ENCODE measurements at regions not wholly inside any gene's neighbourhood (a gene's known extent, or its start where the extent isn't known, plus 50 kb on each side); places are given as distances from the start of the nearest gene placed in this dataset.
"Not testable (repeated sequence)": the region's sequence is repeated elsewhere in the genome, so short reads cannot be mapped to it uniquely, and the experiment has no call there.

DNA sequence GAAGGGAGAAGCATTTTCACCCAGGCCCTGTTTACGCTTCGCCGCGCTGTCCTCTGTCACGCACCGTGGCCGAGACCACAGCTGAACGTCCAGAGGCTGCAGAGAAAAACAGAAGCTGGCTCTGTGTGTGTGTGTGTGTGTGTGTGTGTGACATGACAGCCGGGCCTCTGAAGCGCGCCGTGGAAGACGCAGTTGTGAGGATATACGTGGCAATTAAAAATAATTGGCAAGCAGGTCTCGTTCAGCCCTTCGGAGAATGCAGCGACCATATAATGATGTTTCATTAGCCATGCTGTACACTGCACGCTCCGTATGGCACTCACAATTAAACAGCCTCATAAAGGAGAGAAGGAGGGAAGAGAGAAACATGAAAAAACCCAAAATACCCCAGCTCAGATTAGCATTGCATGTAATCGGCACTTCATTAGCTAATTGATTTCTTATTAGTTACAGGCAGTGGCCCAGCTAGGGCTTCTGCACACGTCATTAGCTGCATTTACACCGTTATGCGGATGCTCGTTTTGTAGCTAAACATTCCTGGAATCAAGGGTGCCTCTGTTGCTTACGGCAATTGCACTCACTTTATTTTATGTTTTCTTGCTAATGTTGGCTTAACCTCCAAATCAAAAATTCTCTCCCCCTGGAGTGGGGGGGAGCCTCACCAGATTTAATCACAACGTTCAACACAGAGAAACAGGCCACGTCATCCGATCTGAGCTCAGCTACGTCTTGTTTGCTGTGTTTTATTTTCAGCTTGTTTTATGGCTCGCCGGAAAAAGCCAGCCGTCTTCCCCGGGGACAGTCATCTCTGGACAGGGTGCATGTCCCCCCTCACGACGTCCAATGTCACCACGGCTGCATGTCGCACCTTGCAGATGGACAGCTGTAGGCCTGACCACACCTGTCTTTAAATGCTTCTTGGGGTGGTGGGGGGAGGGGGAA lies 74.6 kb upstream of the SHOX start:
- Histone ChIP-seq H3K4me3 (no peak overlapping the region), H3K27me3 (no peaks in the 10 kb centered on the region), H3K9me3 (peaks cover 8% of the 10 kb centered on the region), H3K4me1 (no peaks in the 10 kb centered on the region), H3K36me3 (no peaks in the 10 kb centered on the region), H3K27ac (no peak overlapping the region)
- TF ChIP-seq EP300 (IDR thresholded peaks at IDR 0.05) (no peak), POLR2A (IDR thresholded peaks at IDR 0.05) (no peak), POLR2AphosphoS5 (IDR thresholded peaks at IDR 0.05) (no peak)
- TF ChIP-seq, protein P1, sequence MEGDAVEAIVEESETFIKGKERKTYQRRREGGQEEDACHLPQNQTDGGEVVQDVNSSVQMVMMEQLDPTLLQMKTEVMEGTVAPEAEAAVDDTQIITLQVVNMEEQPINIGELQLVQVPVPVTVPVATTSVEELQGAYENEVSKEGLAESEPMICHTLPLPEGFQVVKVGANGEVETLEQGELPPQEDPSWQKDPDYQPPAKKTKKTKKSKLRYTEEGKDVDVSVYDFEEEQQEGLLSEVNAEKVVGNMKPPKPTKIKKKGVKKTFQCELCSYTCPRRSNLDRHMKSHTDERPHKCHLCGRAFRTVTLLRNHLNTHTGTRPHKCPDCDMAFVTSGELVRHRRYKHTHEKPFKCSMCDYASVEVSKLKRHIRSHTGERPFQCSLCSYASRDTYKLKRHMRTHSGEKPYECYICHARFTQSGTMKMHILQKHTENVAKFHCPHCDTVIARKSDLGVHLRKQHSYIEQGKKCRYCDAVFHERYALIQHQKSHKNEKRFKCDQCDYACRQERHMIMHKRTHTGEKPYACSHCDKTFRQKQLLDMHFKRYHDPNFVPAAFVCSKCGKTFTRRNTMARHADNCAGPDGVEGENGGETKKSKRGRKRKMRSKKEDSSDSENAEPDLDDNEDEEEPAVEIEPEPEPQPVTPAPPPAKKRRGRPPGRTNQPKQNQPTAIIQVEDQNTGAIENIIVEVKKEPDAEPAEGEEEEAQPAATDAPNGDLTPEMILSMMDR (IDR thresholded peaks at IDR 0.05), result no peak
- DNase-seq (ENCODE audit: low spot score in 2 of 2), result no peak
- WGBS, result 75% methylated on average over 37 of the region's 37 CpGs

DNA sequence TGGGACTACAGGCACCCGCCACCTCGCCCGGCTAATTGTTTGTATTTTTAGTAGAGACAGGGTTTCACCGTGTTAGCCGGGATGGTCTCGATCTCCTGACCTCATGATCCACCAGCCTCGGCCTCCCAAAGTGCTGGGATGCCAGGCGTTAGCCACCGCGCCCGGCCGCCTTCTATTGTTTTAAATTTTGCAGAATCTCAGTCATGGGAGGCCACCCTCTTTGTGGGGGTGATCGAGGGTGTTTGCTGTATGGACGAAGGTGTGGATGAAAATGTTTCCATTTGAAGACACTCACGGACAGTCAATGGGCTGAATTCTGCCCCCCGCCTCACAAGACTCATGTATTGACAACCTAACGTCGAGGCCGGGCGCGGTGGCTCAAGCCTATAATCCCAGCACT lies 73.0 kb upstream of the SHOX start:
- not testable (repeated sequence) for H3K27ac ChIP-seq
- WGBS, result 95% methylated on average over 20 of the region's 21 CpGs

DNA sequence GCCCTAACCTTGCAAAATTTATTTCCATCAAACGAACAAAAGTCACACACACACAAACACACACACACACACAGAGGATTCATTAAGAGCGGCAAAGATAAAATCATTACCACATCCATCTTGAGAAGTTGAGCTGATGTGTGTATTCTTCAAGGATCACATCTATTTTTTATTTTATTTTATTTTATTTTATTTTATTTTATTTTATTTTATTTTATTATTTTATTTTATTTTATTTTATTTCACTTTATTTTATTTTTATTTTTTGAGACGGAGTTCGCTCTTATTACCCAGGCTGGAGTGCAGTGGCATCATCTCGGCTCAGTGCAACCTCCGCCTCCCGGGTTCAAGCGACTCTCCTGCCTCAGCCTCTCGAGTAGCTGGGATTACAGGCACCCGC lies 71.3 kb upstream of the SHOX start:
- 96% methylated on average over 10 of the region's 10 CpGs for WGBS
- not testable (repeated sequence) for H3K9me3 ChIP-seq

More for the DNA sequence above, 73.0 kb upstream of the SHOX start:
- not testable (repeated sequence) for DNase-seq (ENCODE audit: low spot score in 2 of 2); H3K9me3 ChIP-seq; H3K27me3 ChIP-seq; H3K4me1 ChIP-seq; H3K36me3 ChIP-seq; H3K4me3 ChIP-seq

DNA sequence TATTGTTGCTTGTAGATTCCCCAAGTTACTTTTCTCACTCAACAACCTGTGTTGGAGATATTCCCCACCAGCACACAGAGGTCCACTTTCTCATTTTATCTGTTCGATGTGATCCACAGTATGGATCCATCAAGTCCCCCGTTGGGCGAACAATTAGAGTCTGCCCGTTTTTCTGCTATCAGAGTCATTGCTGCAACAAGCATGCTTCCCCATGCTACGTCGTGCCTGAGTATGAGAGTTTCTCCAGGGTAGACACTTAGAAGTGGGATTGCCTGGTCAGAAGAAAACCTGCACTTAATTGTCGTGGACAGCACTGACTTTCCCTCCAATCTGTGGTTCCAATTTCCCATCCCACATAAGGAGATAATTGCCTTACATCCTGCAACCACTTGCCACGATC lies 62.7 kb upstream of the SHOX start:
- Histone ChIP-seq H3K36me3 (no peaks in the 10 kb centered on the region), H3K27ac (no peak overlapping the region), H3K4me3 (no peak overlapping the region), H3K9me3 (peaks cover 3% of the 10 kb centered on the region), H3K27me3 (no peaks in the 10 kb centered on the region), H3K4me1 (no peaks in the 10 kb centered on the region)
- DNase-seq (ENCODE audit: low spot score in 2 of 2), result no peak
- TF ChIP-seq EP300 (IDR thresholded peaks at IDR 0.05) (no peak), POLR2AphosphoS5 (IDR thresholded peaks at IDR 0.05) (no peak), POLR2A (IDR thresholded peaks at IDR 0.05) (no peak)
- TF ChIP-seq, protein P1 (IDR thresholded peaks at IDR 0.05), result no peak
- WGBS, result 74% methylated on average over 8 of the region's 8 CpGs

More for the DNA sequence above, 71.3 kb upstream of the SHOX start:
- H3K4me3 ChIP-seq; H3K27ac ChIP-seq; H3K27me3 ChIP-seq; H3K36me3 ChIP-seq; DNase-seq (ENCODE audit: low spot score in 2 of 2); H3K4me1 ChIP-seq: not testable (repeated sequence)

DNA sequence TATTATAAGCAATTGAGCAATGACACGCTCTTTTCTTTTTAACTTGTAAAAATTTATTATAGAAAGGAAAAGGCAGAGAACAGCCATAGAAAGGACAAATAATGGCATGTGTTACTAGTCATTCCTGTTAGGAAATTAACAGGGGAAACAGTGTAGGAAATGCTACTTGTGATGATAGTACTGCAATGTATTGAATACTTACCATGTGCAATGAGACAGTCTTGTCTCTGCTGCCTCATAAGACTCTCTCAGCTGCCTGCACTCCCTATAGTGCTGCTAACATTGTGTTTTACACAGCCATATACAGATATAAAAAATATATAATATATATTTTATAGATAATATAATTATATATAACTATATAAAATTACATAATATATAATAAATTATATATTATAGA lies 62.3 kb upstream of the SHOX start:
- TF ChIP-seq POLR2AphosphoS5 (IDR thresholded peaks at IDR 0.05), result no peak
- WGBS, result 70% methylated on average over 1 of the region's 1 CpG

DNA sequence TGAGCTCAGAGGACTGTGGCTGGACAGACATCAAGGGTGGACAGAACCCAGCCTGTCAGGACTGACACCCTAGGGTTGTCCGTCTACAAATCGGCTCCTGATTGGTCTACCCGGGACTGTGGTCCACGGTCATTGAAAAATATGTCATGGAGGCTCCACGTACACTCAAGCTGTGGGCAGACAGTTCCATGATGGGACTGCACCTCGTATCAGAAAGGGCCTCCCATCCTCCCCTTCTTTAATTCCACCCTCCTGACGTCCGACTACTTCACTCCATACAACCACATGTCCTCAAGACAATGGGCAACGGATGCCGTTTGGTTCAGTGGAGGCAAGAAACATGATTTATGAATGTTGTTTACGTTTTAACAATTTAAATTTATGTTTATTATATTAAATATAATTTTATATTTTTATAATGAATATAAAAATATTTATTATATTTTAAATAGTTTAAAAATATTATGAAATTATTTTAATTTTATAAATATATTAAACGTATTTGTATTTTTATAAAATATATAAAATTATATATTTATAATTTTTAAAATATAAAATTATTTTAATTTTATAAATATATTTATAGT lies 58.0 kb upstream of the SHOX start:
- Histone ChIP-seq H3K9me3 (peaks cover 14% of the 10 kb centered on the region), H3K27ac (no peak overlapping the region), H3K27me3 (no peaks in the 10 kb centered on the region), H3K4me1 (no peaks in the 10 kb centered on the region), H3K36me3 (no peaks in the 10 kb centered on the region), H3K4me3 (no peak overlapping the region)
- 73% methylated on average over 12 of the region's 12 CpGs for WGBS
- DNase-seq (ENCODE audit: low spot score in 2 of 2), result no peak
- TF ChIP-seq POLR2AphosphoS5 (IDR thresholded peaks at IDR 0.05) (no peak), EP300 (IDR thresholded peaks at IDR 0.05) (no peak), POLR2A (IDR thresholded peaks at IDR 0.05) (no peak)
- TF ChIP-seq, protein P1 (IDR thresholded peaks at IDR 0.05), result no peak

More for the DNA sequence above, 62.3 kb upstream of the SHOX start:
- no peak overlapping the region for H3K27ac ChIP-seq
- no peaks in the 10 kb centered on the region for H3K27me3 ChIP-seq
- no peaks in the 10 kb centered on the region for H3K4me1 ChIP-seq
- DNase-seq (ENCODE audit: low spot score in 2 of 2), result no peak
- H3K9me3 ChIP-seq, result no peaks in the 10 kb centered on the region
- H3K36me3 ChIP-seq, result no peaks in the 10 kb centered on the region
- no peak overlapping the region for H3K4me3 ChIP-seq
